ENCODE measurements at regions not wholly inside any gene's neighbourhood (a gene's known extent, or its start where the extent isn't known, plus 50 kb on each side); places are given as distances from the start of the nearest gene placed in this dataset.

GRCh38 chr6:163724196-163724595, 309.7 kb downstream of the QKI start:
- Histone ChIP-seq H4K20me1 (ENCODE audit: insufficient read depth, low read length) (no peaks in the 10 kb centered on the region), H3K79me1 (ENCODE audit: low read depth in 1 of 2, low read length in 2 of 2) (no peaks in the 10 kb centered on the region), H2AFZ (replicated peaks; ENCODE audit: low read length, poor library complexity) (no peak overlapping the region), H2AK5ac (ENCODE audit: low read depth, low read length) (no peak overlapping the region), H4K91ac (ENCODE audit: insufficient read depth, low read depth, low read length) (no peak overlapping the region), H3K4ac (ENCODE audit: low read depth, low read length) (no peak overlapping the region), H3K9me1 (ENCODE audit: insufficient read depth, low read length) (no peaks in the 10 kb centered on the region), H3K18ac (ENCODE audit: low read depth, low read length) (no peak overlapping the region), H3K56ac (ENCODE audit: extremely low read depth, insufficient read depth, low read length) (no peak overlapping the region), H3K27me3 (ENCODE audit: control insufficient read depth, insufficient read depth, low read length) (peaks cover 3% of the 10 kb centered on the region; the same call in 1 of the 2 replicates), H2BK5ac (ENCODE audit: low read depth, low read length, poor library complexity, severe bottlenecking) (no peak overlapping the region), H3K27ac (ENCODE audit: insufficient read depth, low read length) (no peak overlapping the region), H3K36me3 (ENCODE audit: control insufficient read depth, insufficient read depth, low read length) (no peaks in the 10 kb centered on the region), H3K23ac (ENCODE audit: low read depth, low read length) (no peak overlapping the region), H3K9ac (ENCODE audit: low read depth, low read length) (no peak overlapping the region), H3K4me1 (ENCODE audit: control insufficient read depth, insufficient read depth, low read length) (no peaks in the 10 kb centered on the region), H2BK120ac (ENCODE audit: low read depth, low read length) (no peak overlapping the region), H4K8ac (ENCODE audit: low read depth in 2 of 2, low read length in 2 of 2) (no peak overlapping the region), H2BK15ac (ENCODE audit: low read depth, low read length) (no peak overlapping the region), H3K4me2 (ENCODE audit: low read depth, low read length) (no peak overlapping the region), H4K5ac (ENCODE audit: low read depth, low read length) (no peak overlapping the region), H2AK9ac (replicated peaks; ENCODE audit: low read depth, low read length, poor library complexity) (no peak overlapping the region), H2BK20ac (ENCODE audit: low read depth, low read length) (no peak overlapping the region), H3K4me3 (ENCODE audit: insufficient read depth, low read depth, low read length) (no peak overlapping the region), H3K9me3 (ENCODE audit: control insufficient read depth, insufficient read depth, low read length) (no peaks in the 10 kb centered on the region), H3K14ac (replicated peaks; ENCODE audit: low read depth, low read length) (no peak overlapping the region)
- intact Hi-C loops (cut with micrococcal nuclease), result no loop called here
- WGBS, 2 experiments (ENCODE audit: extremely low coverage in 2 of 2, insufficient read length in 1 of 2), result no CpG with 5 or more reads among the region's 8 CpGs
- in situ Hi-C loops (cut with MboI; ENCODE audit: low sequenced_read_pairs), result no loop called here
- ATAC-seq (ENCODE audit: low read depth) (no peak), DNase-seq (no peak)
- dilution Hi-C loops (cut with HindIII; ENCODE audit: low sequenced_read_pairs, unreplicated experiment), result no loop called here
- no TSS peak for BruUV-seq (replicated peaks)
- ChIA-PET POLR2A (ENCODE audit: unreplicated experiment) (no interaction called here), CTCF (no interaction called here)
- TF ChIP-seq MXI1 (IDR thresholded peaks at IDR 0.05; ENCODE audit: borderline replicate concordance, low read depth, low read length), result no peak

Measured in IMR-90 (cell line).